NCI-H1436 (cell line): ENCODE measurements at regions not wholly inside any gene's neighbourhood (a gene's known extent, or its start where the extent isn't known, plus 50 kb on each side); places are given as distances from the start of the nearest gene placed in this dataset.

Experiments used
- DNase-seq: peaks from one replicate; lab custom pipeline; 2025; lab: John Stamatoyannopoulos, UW

GRCh38 chr19:31223740-31224534, 125.3 kb downstream of the TSHZ3 start:
- DNase-seq: no peak

GRCh38 chr19:31220540-31220939, 128.7 kb downstream of the TSHZ3 start:
- DNase-seq: no peak

DNA sequence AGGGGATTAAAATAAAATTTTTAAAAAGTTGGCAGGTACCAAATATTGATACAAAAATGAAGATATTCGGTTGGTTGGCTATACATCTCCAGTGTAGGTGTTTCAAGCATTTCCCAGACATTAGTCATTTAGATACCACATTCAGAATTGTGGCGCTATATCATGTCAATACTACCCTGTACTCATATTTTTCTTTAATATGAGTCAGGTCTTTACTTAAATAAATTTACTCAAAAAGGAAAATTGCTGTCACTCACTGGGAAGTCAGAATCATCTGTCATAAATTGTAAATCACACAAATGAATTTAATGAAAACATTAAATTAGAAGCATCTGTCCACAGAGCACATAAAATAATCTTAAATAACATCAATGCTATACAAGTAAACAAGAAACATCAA, 134.2 kb downstream of the TSHZ3 start:
- no peak for DNase-seq

DNA sequence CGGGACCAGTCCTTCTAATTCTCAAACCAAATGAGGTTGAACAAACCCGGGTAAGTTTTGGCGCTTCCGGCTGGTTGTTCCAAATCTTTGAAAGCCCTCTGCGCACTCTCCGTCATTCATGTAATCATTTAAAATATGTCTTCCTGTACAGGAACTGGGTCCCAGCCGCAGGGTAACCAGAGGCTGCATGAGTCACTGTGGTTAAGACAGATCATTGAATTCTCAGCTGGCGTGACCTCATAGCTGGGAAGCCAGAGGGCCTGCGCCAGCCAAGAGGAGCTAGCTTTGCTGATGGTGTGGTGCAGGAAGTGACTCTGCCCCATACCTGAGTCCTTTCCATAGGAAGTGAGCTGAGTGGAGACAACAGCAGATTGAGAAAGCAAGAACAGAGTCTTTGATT, 135.2 kb downstream of the TSHZ3 start:
- no peak for DNase-seq

DNA sequence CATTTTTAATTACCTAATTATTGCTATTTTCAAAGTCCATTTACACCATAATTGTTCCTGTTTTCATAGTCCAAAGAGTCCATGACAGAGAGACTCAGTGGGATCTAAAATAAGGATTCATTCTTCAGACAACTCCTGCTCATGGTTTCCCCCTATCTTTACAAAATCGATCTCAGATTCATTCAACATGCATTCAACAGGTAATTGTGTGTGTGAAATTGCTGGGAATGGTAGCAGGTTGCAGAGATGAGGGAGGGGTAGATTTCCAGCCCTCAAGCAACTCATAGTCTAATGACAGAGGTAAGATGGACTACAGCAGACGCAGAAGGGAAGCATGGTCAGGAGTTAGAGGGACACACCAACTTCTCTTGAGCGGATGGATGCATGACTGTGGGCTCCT, 138.1 kb downstream of the TSHZ3 start:
- no peak for DNase-seq

- no peak for DNase-seq
These were observed 143.2 kb downstream of the TSHZ3 start for GRCh38 chr19:31205887-31206518.

DNA sequence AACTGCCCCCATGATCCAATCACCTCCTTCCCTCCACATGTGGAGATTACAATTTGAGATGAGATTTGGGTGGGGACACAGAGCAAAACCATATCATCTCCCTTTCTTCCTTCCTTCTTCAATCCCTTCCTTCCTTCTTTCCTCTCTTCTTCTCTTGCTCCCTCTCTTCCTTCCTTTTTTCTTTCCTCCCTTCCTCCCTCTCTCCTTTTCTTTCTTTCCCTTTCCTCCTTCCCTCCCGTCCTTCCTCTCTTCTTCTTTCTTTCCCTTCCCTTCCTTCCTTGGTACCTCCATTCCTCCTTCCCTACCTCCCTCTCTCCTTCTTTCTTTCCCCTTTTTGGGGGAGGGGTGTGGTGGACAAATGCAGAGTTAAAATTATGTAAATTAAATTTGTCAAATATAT, 145.1 kb downstream of the TSHZ3 start:
- DNase-seq: no peak

DNA sequence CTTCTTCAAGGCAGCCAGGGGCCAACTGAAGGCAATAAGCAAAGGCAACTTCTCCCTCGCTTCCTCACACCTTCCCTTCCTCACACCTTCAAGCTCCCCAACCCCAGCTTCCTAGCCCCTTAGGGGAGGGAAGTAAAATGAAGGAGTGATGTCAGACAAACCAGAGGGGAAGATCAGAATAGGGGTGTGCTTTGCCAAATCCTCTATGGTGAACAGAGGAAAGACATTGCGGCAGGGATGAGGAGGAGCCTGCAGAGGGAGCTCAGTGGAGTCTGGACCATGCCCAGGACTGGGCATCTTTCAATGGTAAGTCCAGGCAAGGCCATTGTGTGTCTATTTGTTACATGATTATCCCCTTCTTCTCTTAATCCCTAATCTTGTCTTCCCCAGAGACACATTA, 164.0 kb downstream of the TSHZ3 start:
- DNase-seq: no peak

DNA sequence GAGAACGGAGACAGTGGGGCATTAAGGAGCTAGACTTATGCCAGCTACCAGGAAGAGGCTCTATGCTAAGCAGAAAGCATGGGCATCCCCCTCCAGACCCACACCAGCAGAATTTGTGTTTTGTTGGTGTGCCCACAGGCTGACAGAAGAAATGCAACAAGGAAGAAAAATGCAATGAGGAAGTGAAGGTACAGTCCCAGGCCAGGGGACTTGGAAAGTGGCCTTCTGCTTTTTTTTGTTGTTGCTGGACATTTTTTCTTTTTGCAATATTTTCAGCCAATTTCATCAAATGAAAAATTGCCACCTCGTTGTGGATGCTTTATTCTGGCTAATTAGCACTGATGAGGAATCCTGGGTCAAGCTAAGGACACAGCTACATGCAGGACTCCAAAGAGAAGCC, 167.7 kb downstream of the TSHZ3 start:
- no peak for DNase-seq

GRCh38 chr19:31180907-31181306, 168.3 kb downstream of the TSHZ3 start:
- no peak for DNase-seq

- DNase-seq: no peak
These were observed 169.8 kb downstream of the TSHZ3 start for GRCh38 chr19:31179471-31179852.

DNA sequence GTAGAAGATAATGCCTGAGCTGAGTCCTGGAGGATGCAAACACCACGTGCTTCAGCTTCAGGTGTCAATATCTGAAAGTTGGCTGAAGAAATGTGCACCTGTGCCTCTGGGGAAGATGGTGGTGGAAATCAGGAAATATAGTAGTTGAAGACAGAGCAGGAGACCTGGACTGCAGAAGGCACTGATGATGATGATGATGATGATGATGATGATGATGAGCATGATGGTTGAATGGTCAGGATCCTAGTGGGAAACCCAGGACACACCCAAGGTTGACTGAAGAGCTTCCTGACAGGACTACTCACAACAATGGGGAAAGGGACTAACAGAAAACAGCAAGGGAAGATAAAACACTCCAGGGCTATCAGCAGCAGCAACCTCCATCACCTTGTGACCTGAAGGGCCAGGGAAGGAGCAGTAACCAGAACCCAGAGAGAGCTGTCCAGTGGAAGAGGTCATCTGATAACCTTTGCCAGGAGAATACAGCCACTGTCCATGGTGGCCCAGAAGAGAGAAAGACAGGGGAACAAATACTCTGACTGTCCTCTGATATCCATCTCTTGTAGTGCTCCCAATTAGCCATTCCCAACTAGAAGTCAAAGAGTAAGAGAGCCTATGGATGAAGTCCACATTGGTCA, 170.3 kb downstream of the TSHZ3 start:
- no peak for DNase-seq

DNA sequence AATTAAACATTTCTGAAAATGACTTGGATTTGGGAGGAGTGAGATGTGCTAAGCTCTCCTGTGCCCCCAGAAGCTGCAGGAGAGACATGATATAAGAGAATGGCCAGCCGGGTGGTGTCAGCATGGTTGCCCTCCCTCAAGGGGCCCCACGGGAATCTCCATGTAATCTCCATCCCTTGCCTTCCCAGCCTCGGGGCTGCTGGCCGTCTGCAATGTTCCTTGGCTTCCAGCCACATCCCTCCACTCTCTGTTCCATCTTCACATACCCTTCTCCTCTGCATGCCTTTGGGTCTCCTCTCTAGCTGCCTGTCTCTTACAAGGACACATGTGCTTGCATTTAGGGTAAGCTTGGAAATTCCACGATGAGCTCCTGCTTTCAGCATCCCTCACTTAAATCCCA, 172.0 kb downstream of the TSHZ3 start:
- no peak for DNase-seq

DNA sequence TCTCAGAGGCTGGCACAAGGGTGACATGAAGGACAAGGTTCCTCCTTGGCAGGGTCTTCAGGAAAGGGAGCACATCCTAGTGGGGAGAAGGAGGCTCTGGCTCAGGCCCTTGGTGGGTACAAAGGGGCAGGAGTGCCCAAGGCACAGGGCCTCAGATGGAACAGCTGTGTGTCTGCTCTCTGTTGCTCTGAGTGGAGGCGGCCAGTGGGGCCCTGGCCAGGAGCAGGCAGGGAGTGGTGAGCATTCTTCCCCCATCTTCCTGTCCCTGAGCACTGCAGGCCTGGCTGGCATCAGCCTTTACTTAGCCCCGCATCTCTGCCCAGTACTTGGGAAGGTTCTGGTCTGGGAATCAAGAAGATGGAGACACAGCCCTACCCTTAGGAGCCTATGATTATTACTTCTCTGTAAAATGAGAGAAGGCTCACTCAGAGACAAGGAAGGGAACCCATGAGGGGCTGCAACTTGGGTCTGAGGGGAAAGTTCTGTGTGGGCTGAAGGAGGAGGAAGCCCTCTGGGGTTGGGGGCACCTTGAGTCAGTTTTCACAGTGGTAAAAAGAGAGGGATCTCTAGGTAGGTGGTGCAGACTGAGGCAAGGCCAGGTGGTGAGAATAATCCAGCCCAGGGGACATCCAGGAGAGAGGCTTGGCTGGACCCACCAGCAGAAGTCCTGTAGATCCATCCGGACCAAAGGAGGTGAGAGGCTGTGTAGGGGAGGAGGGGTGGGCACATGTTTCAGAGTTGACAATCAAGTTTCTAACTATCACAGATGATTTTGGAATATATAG, 173.5 kb downstream of the TSHZ3 start:
- no peak for DNase-seq

GRCh38 chr19:31174948-31175347, 174.3 kb downstream of the TSHZ3 start:
- no peak for DNase-seq

DNA sequence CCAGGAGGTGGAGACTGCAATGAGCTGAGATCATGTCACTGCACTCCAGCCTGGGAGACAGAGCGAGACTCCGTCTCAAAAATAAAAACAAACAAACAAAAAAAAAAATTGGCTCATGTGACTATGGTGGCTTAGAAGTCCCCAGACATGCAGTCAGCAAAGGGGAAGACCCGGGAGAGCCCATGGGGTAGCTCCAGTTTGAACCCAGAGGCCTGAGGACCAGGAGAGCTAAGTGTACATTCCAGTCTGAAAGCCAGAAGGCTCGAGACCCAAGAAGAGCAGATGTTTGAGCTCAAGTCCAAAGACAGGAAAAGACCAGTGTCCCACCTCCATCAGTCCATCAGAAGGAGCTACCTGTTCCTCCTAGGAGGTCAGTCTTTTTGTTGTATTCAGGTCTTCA, 175.2 kb downstream of the TSHZ3 start:
- no peak for DNase-seq

GRCh38 chr19:31171936-31172335, 177.3 kb downstream of the TSHZ3 start:
- no peak for DNase-seq

GRCh38 chr19:31170046-31170445, 179.2 kb downstream of the TSHZ3 start:
- no peak for DNase-seq

DNA sequence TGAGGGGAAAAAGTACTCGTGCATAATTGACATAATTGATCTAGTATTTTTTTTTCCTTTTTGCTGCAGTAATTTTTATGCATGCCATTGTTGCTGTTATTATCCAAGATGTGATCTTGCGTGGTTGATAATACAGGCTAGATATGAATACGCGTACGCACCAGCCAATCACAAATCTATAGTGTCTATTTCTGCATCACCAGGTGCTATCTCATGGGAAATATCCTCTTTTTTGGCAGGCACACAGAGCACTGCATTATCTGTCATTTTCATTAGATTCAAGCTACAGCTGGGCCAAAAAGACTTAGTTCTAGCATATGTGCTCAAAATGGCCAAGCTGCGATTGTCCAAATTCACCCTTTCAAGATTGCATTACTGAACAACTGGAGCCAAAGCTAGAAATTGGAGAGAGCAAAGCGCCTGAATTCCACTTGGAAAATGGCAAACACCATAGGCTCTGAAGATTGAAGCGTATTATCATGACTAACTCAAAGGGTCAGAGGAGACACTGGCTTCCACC, 181.1 kb downstream of the TSHZ3 start:
- no peak for DNase-seq

DNA sequence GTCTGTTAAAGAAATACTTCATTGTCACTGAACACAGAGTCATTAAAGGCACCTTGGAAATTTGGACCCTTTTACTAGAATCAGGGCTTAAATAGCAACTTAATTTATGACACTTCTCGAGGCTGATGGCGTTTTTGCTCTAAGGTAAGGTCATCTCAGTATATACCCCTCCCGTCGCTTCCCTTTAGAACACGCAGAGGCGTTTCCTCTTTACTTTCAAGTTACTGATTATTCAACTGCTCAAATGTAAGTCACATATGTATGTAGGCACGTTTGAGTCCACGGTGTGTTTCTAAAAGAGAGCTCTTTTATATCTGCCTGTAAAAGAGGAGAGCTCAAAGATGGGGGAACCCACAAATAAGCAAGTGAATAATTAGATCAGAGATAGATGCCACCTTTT, 181.5 kb downstream of the TSHZ3 start:
- no peak for DNase-seq

DNA sequence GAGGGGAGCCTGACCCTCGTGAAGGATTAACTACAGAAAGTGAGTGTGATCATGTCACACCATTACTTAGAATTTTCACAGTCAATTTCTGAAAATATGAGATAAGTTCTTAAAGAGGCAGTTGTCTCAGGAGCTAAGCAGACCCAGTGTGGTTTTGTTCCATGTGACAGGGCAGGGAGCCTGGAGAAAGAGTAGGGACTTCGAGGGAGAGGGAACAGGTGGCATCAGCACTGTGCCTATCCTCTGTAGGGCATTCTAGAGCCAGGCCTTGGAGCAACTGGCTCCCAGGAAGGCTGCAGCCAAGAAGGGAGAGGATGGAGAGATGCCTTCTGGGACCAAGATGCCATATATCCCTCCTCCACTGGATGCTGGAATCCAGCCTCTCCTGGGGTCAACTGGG, 183.0 kb downstream of the TSHZ3 start:
- no peak for DNase-seq

GRCh38 chr19:31164791-31165251, 184.4 kb downstream of the TSHZ3 start:
- no peak for DNase-seq
